ENCODE measurements at regions not wholly inside any gene's neighbourhood (a gene's known extent, or its start where the extent isn't known, plus 50 kb on each side); places are given as distances from the start of the nearest gene placed in this dataset.

DNA sequence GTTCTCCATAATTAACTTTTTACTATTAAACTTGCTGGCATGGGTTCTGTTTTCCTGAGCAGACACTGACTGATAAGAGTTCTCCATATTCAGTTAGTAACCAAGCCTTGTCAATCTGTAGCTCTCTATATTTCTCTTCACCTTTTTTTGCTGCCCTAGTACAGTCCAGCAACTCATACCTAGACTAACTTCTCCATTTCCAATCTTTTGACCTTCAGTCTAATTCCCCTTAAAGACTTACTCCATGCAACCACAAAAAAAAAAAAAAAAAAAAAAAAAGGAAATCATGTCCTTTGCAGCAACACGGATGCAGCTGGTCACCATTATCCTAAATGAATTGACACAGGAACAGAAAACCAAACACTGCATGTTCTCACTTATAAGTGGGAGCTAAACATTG is 125.7 kb upstream of the KRAS start:
- TF ChIP-seq, protein P1, sequence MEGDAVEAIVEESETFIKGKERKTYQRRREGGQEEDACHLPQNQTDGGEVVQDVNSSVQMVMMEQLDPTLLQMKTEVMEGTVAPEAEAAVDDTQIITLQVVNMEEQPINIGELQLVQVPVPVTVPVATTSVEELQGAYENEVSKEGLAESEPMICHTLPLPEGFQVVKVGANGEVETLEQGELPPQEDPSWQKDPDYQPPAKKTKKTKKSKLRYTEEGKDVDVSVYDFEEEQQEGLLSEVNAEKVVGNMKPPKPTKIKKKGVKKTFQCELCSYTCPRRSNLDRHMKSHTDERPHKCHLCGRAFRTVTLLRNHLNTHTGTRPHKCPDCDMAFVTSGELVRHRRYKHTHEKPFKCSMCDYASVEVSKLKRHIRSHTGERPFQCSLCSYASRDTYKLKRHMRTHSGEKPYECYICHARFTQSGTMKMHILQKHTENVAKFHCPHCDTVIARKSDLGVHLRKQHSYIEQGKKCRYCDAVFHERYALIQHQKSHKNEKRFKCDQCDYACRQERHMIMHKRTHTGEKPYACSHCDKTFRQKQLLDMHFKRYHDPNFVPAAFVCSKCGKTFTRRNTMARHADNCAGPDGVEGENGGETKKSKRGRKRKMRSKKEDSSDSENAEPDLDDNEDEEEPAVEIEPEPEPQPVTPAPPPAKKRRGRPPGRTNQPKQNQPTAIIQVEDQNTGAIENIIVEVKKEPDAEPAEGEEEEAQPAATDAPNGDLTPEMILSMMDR (IDR thresholded peaks at IDR 0.05; ENCODE audit: insufficient read depth, low read depth, low read length): no peak
- no peak for TF ChIP-seq EZH2 (IDR thresholded peaks at IDR 0.05; ENCODE audit: insufficient read depth, low read length)
